Neural cell (in vitro differentiated cells): ENCODE measurements at regions not wholly inside any gene's neighbourhood (a gene's known extent, or its start where the extent isn't known, plus 50 kb on each side); places are given as distances from the start of the nearest gene placed in this dataset.

ENCODE experiments used
- H2AFZ ChIP-seq: fragments of 200-600, 300-800 bp; sonication (generic), shearing (Covaris generic); 2 replicates; pipeline ENCODE4 v1.6.0; 2014; ENCODE audit warnings: low read depth, mild to moderate bottlenecking, antibody characterized with exemption, low read length, moderate library complexity
- H3F3A ChIP-seq: fragments of 200-600 bp; shearing (Covaris generic); 2 replicates; pipeline ENCODE4 v1.6.1; 2016; ENCODE audit warnings: mild to moderate bottlenecking, moderate library complexity, mixed read lengths, antibody characterized with exemption, low read length; ENCODE audit not compliant: insufficient read depth, poor library complexity, severe bottlenecking
- H3K27ac ChIP-seq: fragments of 200-600, 300-800 bp; sonication (generic), shearing (Covaris generic); 2 replicates; pipeline ENCODE4 v1.5.1; 2014; ENCODE audit warnings: mild to moderate bottlenecking, low read length, moderate library complexity
- H3K27me3 ChIP-seq: fragments of 300-800, 200-600 bp; sonication (generic), shearing (Covaris generic); 2 replicates; pipeline ENCODE4 v1.6.0; 2014; ENCODE audit warnings: mild to moderate bottlenecking, low read depth, low read length, moderate library complexity; ENCODE audit not compliant: insufficient read depth
- H3K36me3 ChIP-seq: fragments of 300-800, 200-600 bp; sonication (generic), shearing (Covaris generic); 2 replicates; pipeline ENCODE4 v1.5.1; 2014; ENCODE audit warnings: mild to moderate bottlenecking, antibody characterized with exemption, low read length, moderate library complexity; ENCODE audit not compliant: insufficient read depth
- H3K4me2 ChIP-seq: fragments of 300-800, 200-600 bp; sonication (generic), shearing (Covaris generic); 2 replicates; pipeline ENCODE4 v1.6.0; 2014; ENCODE audit warnings: mild to moderate bottlenecking, low read length
- H3K4me3 ChIP-seq: fragments of 300-800, 200-600 bp; sonication (generic), shearing (Covaris generic); 2 replicates; pipeline ENCODE4 v1.5.1; 2014; ENCODE audit warnings: mild to moderate bottlenecking, low read length, moderate library complexity
- H3K79me2 ChIP-seq: fragments of 200-600 bp; shearing (Covaris generic); replicated peaks from 2 replicates; pipeline ENCODE4 v1.6.0; 2014; ENCODE audit warnings: mild to moderate bottlenecking, low read length, moderate library complexity; ENCODE audit not compliant: insufficient read depth
- H3K9ac ChIP-seq: fragments of 300-800, 200-600 bp; sonication (generic), shearing (Covaris generic); 2 replicates; pipeline ENCODE4 v1.6.1; 2016; ENCODE audit warnings: mild to moderate bottlenecking, low read length, mixed read lengths
- H3K9me2 ChIP-seq: fragments of 200-600 bp; shearing (Covaris generic); 2 replicates; pipeline ENCODE4 v1.6.1; 2016; ENCODE audit warnings: mild to moderate bottlenecking, low read length, mixed read lengths; ENCODE audit not compliant: insufficient read depth
- H3K9me3 ChIP-seq: fragments of 200-600, 300-800 bp; sonication (generic), shearing (Covaris generic); 2 replicates; pipeline ENCODE4 v1.6.1; 2016; ENCODE audit warnings: mild to moderate bottlenecking, mixed run types, low read length, moderate library complexity, mixed read lengths
- H4K20me1 ChIP-seq: fragments of 200-600 bp; shearing (Covaris generic); 2 replicates; pipeline ENCODE4 v1.6.1; 2016; ENCODE audit warnings: mild to moderate bottlenecking, mixed run types; ENCODE audit not compliant: insufficient read depth
- EP300 ChIP-seq: fragments of 450-650 bp; conservative IDR thresholded peaks from 2 replicates; pipeline ENCODE4 v1.6.1; 2014; ENCODE audit warnings: antibody characterized with exemption, mild to moderate bottlenecking, moderate library complexity; ENCODE audit not compliant: poor library complexity, severe bottlenecking
- EZH2 ChIP-seq: fragments of 200-600, 300-800 bp; shearing (Covaris generic), sonication (generic); IDR thresholded peaks from 2 replicates; pipeline ENCODE4 v1.6.1; 2014; ENCODE audit warnings: antibody characterized with exemption, low read length, borderline replicate concordance, mild to moderate bottlenecking; ENCODE audit not compliant: insufficient read depth, poor library complexity, severe bottlenecking
- MXI1 ChIP-seq: fragments of 450-650 bp; conservative IDR thresholded peaks from 2 replicates; pipeline ENCODE4 v1.6.1; 2014; ENCODE audit warnings: antibody characterized with exemption, mild to moderate bottlenecking; ENCODE audit not compliant: poor library complexity, severe bottlenecking
- POLR2AphosphoS5 ChIP-seq: IDR thresholded peaks from 2 replicates; pipeline ENCODE4 v1.6.1; 2012
- RAD21 ChIP-seq: fragments of 450-650 bp; conservative IDR thresholded peaks from 2 replicates; pipeline ENCODE4 v1.6.1; 2014; ENCODE audit warnings: antibody characterized with exemption, mild to moderate bottlenecking, moderate library complexity
- SMC3 ChIP-seq: fragments of 450-650 bp; conservative IDR thresholded peaks from 2 replicates; pipeline ENCODE4 v1.6.1; 2014; ENCODE audit warnings: antibody characterized with exemption, mild to moderate bottlenecking, moderate library complexity; ENCODE audit not compliant: poor library complexity
- TAF1 ChIP-seq: IDR thresholded peaks from 2 replicates; pipeline ENCODE4 v1.6.1; 2012; ENCODE audit warnings: low read depth
- TF ChIP-seq, protein P1 (sequence below): IDR thresholded peaks from 2 replicates; pipeline ENCODE4 v1.6.1; 2012; ENCODE audit warnings: borderline replicate concordance
- TF ChIP-seq, protein P2 (sequence below): fragments of 450-650 bp; IDR thresholded peaks from 2 replicates; pipeline ENCODE4 v1.5.1; 2014; ENCODE audit warnings: antibody characterized with exemption, mild to moderate bottlenecking, moderate library complexity; ENCODE audit not compliant: poor library complexity, severe bottlenecking

GRCh38 chr22:48309836-48310235 lies 1517.8 kb downstream of the BRD1 start:
- Histone ChIP-seq H2AFZ (no peak overlapping the region), H3K4me2 (no peak overlapping the region), H3K36me3 (no peaks in the 10 kb centered on the region), H3K9me3 (peaks cover 4% of the 10 kb centered on the region), H3K9ac (no peak overlapping the region), H3K4me3 (no peak overlapping the region), H3K79me2 (no peaks in the 10 kb centered on the region), H3F3A (no peaks in the 10 kb centered on the region), H4K20me1 (no peaks in the 10 kb centered on the region), H3K27me3 (no peaks in the 10 kb centered on the region), H3K27ac (no peak overlapping the region), H3K9me2 (no peaks in the 10 kb centered on the region)
- TF ChIP-seq POLR2AphosphoS5 (no peak), TAF1 (no peak), RAD21 (no peak), MXI1 (no peak), EZH2 (no peak), SMC3 (no peak), EP300 (no peak)
- TF ChIP-seq, protein P1, sequence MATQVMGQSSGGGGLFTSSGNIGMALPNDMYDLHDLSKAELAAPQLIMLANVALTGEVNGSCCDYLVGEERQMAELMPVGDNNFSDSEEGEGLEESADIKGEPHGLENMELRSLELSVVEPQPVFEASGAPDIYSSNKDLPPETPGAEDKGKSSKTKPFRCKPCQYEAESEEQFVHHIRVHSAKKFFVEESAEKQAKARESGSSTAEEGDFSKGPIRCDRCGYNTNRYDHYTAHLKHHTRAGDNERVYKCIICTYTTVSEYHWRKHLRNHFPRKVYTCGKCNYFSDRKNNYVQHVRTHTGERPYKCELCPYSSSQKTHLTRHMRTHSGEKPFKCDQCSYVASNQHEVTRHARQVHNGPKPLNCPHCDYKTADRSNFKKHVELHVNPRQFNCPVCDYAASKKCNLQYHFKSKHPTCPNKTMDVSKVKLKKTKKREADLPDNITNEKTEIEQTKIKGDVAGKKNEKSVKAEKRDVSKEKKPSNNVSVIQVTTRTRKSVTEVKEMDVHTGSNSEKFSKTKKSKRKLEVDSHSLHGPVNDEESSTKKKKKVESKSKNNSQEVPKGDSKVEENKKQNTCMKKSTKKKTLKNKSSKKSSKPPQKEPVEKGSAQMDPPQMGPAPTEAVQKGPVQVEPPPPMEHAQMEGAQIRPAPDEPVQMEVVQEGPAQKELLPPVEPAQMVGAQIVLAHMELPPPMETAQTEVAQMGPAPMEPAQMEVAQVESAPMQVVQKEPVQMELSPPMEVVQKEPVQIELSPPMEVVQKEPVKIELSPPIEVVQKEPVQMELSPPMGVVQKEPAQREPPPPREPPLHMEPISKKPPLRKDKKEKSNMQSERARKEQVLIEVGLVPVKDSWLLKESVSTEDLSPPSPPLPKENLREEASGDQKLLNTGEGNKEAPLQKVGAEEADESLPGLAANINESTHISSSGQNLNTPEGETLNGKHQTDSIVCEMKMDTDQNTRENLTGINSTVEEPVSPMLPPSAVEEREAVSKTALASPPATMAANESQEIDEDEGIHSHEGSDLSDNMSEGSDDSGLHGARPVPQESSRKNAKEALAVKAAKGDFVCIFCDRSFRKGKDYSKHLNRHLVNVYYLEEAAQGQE = no peak
- TF ChIP-seq, protein P2, sequence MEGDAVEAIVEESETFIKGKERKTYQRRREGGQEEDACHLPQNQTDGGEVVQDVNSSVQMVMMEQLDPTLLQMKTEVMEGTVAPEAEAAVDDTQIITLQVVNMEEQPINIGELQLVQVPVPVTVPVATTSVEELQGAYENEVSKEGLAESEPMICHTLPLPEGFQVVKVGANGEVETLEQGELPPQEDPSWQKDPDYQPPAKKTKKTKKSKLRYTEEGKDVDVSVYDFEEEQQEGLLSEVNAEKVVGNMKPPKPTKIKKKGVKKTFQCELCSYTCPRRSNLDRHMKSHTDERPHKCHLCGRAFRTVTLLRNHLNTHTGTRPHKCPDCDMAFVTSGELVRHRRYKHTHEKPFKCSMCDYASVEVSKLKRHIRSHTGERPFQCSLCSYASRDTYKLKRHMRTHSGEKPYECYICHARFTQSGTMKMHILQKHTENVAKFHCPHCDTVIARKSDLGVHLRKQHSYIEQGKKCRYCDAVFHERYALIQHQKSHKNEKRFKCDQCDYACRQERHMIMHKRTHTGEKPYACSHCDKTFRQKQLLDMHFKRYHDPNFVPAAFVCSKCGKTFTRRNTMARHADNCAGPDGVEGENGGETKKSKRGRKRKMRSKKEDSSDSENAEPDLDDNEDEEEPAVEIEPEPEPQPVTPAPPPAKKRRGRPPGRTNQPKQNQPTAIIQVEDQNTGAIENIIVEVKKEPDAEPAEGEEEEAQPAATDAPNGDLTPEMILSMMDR = no peak

DNA sequence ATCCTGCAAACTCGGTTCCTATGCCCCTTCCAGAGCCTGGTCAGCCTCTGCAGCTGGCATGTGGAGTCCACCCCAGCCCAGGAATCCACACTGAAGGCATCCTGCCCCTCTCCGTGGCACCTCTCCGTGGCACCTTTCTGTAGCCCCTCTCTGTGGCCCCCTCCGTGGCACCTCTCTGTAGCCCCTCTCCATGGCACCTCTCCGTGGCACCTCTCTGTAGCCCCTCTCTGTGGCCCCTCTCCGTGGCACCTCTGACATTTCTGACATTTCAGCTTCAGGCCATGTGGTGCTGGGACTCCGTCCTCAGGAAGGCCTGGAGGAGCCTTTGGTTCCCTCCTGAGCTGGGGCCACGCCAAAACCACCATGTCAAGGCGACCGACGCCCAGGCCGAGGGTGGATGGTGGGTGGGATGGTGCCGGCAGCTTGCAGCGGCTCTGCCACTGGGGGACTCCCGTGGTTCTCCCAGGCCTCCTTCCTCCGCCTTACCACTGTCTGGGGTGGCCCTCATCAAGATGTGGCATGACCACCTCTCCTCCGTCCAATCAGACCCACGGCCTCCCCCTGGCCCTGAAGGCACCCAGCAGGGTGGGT lies 1518.5 kb downstream of the BRD1 start:
- Histone ChIP-seq H3K9me3 (peaks cover 4% of the 10 kb centered on the region), H3K4me2 (no peak overlapping the region), H3K9ac (no peak overlapping the region), H3K4me3 (no peak overlapping the region), H3K36me3 (no peaks in the 10 kb centered on the region), H3K9me2 (no peaks in the 10 kb centered on the region), H3K79me2 (no peaks in the 10 kb centered on the region), H3F3A (no peaks in the 10 kb centered on the region), H4K20me1 (no peaks in the 10 kb centered on the region), H3K27ac (no peak overlapping the region), H2AFZ (no peak overlapping the region), H3K27me3 (no peaks in the 10 kb centered on the region)
- TF ChIP-seq EP300 = no peak
- TF ChIP-seq, protein P2 = no peak
